ENCODE measurements at regions not wholly inside any gene's neighbourhood (a gene's known extent, or its start where the extent isn't known, plus 50 kb on each side); places are given as distances from the start of the nearest gene placed in this dataset.
"Not testable (repeated sequence)": the region's sequence is repeated elsewhere in the genome, so short reads cannot be mapped to it uniquely, and the experiment has no call there.

DNA sequence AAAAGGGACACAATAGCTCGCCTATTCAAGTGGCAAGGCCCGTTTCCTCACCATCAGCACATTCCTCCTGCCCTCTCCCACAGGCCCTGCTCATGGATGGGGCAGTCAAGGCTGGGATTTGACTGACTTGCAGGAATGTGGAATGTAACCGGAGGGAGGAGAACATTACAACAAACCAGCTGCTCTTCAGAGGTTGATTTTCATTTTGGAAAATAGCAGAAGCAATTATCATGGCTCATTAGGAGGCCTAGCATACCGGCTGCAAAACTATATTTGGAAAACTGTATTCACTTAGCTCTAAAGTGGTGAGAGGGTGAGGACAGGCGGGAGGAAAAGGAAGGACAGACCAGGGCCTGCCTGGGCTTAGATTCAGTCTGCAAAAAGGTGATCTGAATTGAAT, 283.7 kb downstream of the CD83 start:
- no peak for DNase-seq

DNA sequence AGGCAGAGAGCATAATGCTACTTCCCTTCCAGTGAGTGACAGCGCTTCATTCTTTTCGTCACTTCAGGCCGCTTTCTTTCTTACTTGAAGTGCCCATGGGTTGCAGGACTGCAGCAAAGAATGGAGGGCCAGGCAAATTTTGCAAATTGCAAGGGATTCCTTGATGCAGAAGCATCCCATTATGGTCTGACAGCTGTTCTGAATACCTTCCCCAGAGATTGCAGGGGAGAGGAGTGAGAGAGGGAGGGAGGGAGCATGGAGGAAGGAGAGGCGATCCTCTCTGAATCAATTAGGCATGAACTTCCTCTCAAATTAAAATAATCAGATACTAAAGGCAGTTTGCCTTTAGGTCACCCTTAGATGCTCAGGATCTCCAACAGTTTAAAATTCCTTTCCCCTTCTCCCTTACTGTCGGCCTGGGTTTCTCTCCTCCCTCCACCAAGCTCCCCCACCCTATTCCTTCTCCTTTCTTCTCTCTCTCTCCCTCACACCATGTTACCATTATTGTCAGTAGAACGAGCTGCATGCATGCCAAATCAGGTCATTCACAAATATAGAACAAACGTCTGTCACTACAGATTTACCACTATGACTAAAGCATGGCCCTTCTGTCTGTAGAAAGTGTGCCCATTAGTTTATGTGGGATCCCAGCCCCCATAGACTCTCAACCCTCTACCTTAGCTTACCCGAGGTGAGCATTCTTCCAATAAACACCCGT, 289.2 kb downstream of the CD83 start:
- DNase-seq: no peak

DNA sequence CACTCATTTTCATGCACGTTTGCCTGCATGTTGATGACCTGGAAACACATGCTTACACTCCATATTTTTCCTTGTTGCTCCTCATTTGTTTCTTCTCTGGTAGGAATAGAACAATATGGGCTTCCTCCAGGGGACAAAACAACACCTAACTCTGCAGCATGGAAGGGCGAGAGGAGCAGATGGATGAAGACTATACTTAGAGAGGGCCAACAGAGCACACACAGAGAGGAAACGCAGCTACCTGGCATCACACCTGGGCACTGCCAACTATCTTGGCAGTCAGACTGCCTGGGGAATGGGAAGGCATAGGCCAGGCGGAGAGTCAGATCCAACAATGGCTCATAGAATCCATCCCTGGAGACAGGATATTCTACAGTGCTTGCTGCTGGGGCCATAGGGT, 290.9 kb downstream of the CD83 start:
- no peak for DNase-seq

GRCh38 chr6:14412026-14412425, 294.5 kb downstream of the CD83 start:
- no peak for DNase-seq

- DNase-seq: no peak
Measured at GRCh38 chr6:14415452-14415851, 297.9 kb downstream of the CD83 start.

GRCh38 chr6:14417377-14417776, 299.8 kb downstream of the CD83 start:
- no peak for DNase-seq

- not testable (repeated sequence) for DNase-seq
Measured at GRCh38 chr6:14419224-14419623, 301.7 kb downstream of the CD83 start.

DNA sequence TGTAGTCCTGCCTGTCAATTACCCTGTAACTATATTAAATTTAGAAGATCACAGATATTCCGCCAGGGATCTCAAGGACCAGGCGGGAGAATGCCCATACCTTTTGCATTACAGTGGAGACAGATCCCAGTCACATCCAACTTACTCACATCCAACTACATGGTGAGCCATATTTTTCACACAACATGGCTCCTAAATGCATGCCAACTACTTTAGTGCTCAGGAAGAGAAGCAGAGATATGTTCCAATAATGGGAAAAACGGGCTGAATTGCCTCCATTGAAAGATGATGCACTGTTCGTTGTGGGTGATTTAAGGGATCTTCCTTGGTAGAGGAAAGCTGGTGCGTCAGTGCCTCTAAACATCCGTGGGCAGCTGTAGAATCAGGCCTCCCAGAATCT, 304.5 kb downstream of the CD83 start:
- no peak for DNase-seq

DNA sequence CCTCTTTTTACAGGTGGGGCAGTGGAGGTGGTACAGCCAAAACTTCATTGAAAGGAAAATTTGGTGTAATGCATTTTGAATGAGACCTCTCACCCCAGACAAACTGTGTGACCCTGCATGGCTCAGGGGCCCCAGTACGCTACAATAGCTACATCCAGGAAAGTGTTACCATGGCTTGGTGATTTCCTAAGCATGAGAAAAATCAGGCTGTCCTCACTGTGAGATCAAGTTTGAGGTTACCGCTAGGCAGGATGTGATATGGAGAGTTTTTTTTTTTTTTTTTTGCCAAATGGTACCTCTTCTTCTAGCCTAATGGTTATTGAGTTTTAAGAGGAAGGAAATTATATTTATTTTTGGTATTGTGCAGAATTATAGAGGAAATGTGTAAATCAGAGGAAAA, 305.3 kb downstream of the CD83 start:
- no peak for DNase-seq

GRCh38 chr6:14423330-14423729, 305.8 kb downstream of the CD83 start:
- no peak for DNase-seq

GRCh38 chr6:14423955-14424354, 306.4 kb downstream of the CD83 start:
- DNase-seq: no peak

GRCh38 chr6:14425805-14426204, 308.2 kb downstream of the CD83 start:
- DNase-seq: no peak

DNA sequence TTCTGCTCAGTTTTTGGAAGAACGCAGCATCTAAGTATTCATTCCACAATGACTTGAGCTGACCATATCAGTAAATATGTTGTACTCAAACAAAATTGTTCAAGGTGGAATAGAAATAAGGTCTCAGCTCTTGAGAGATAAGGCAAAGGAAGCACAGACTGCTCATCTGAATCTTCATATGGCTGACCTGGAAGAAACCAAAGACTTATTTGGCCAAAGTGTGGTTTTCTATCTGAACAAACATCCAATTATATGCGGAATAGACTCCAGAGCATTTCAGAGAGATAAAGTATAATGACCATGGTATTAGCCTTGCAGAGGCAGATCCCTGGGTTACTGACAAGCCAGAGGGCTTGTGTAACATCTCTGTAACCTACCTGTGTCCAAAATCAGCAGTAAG, 308.7 kb downstream of the CD83 start:
- no peak for DNase-seq

DNA sequence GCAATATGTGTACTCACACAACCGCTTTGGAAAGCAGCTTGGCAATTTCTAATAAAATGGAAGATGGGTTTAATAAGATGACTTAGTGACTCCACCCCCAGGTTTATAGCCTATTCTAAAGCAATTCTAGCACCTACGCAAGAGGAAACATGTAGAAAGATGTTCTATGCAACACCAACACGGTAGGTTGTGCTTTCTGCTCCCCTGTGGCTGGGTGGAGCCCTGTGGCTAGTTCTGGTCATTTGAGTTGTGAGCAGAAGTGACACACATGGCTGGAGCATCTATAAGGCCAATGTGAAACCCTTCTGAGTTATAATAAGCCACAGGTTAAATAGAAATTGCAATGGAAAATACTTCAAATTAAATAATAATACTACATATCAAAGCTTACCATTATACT, 310.7 kb downstream of the CD83 start:
- no peak for DNase-seq

GRCh38 chr6:14429396-14429795, 311.8 kb downstream of the CD83 start:
- no peak for DNase-seq

DNA sequence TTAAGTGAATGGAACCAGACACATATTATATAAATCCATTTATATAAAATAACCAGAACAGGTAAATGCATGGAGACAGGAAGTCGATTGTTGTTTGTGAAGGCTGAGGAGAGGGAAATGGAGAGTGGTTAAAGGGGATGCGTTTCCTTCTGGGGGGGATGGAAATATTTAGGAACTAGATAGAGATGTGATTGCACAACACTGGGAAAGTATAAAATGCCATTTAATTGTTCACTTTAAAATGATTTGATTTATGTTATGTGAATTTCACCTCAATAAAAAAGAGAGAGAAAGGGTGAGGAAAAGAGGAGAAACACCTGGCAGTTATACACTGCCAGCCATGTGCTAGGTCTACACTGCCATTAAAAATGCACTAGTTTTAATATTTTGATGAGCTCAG, 312.6 kb downstream of the CD83 start:
- no peak for DNase-seq

- DNase-seq: no peak
Measured at GRCh38 chr6:14431385-14432330, 314.1 kb downstream of the CD83 start.

GRCh38 chr6:14434916-14435690, 317.5 kb downstream of the CD83 start:
- no peak for DNase-seq

DNA sequence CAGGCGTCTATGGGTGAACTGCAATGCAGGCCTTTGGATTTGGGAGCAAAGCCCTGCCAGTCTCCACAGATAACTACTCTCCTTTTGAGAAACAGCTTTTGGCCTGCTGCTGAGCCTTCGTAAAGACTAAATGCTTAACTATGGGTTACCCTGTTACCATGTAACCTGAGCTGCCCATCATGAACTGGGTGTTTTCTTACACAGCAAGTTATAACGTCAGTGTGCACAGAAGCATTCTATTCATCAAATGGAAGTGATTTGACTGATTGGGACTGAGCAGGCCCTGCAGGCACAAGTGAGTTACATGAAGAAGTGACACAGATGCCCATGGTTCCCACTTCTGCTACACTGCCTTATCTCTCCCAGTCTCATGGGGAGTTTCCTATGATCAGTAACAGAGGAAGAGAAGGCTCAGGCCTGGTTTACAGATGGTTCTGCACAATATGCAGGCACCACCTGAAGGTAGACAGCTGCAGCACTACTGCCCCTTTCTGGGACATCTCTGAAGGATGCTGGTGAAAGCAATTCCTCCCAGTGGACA, 319.1 kb downstream of the CD83 start:
- no peak for DNase-seq

GRCh38 chr6:14439419-14439818, 321.8 kb downstream of the CD83 start:
- DNase-seq: no peak

- no peak for DNase-seq
Measured at GRCh38 chr6:14440215-14440910, 322.8 kb downstream of the CD83 start.

Measured in SW 1271 (cell line).